ENCODE measurements at regions not wholly inside any gene's neighbourhood (a gene's known extent, or its start where the extent isn't known, plus 50 kb on each side); places are given as distances from the start of the nearest gene placed in this dataset.

GRCh38 chr11:97140885-97141494 lies 751.2 kb downstream of the JRKL start:
- no peak for DNase-seq (ENCODE audit: low read depth)

DNA sequence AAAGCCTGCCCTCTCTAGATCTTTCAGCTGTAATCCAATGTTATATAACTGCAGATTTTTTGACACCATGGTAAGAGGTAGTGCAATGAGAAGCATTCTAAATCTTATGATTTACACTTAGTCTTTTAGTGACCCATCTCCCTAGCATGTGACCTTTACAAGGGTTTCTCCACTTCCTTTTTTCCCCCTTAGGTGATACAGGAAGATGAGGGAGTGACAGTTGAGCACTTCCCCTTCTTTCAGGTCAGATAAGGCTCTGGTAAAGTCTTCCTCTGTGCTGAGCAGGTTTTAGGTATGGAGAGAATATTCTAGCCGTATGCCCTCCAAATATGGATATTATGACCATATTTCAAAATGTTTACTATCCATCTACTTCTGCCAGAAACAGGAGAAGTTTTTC lies 753.6 kb downstream of the JRKL start:
- DNase-seq (ENCODE audit: low read depth) = no peak

DNA sequence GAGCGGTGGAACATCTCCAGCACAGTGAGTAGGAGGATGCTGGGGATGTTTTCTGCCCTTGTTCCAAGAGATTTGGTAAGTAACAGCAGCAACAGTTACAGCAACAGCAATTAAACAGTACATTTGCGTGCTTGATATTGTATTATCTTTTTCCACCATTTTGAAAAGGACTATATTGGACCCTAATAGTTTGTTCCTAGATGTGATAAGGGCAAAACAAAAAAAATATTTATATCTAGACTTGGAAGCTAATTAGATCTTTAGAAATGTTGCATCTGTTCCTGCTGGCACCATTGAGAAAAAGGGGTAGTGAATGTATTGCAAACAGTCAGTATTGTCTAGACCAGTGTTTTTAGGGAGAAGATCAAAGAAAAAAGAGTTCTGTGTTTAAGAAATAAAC lies 759.9 kb downstream of the JRKL start:
- DNase-seq (ENCODE audit: low read depth) = no peak

DNA sequence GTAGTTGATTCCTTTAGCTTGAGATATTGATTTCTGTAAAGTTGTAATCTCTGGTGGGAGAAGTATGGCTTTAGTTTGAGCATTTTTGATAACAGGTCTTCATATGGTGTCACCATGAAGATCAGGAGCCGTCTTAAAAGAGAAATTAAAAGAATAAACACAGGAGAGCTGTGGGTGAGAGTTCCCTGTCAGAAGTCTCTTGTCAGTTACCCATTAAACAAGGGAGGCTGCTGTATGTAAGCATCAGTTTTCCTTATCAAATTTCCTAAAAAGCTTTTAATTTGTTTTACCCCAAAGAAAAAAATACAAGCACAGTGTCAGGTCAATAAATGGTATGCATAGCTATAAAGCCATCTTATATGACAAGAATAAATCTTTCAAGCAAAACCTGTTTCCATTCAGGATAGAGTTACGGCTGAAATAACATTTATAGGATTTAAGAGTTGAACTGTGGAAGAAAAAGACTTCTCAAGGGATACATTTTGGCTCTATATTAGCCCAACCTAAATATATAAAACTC lies 767.5 kb downstream of the JRKL start:
- no peak for DNase-seq (ENCODE audit: low read depth)

DNA sequence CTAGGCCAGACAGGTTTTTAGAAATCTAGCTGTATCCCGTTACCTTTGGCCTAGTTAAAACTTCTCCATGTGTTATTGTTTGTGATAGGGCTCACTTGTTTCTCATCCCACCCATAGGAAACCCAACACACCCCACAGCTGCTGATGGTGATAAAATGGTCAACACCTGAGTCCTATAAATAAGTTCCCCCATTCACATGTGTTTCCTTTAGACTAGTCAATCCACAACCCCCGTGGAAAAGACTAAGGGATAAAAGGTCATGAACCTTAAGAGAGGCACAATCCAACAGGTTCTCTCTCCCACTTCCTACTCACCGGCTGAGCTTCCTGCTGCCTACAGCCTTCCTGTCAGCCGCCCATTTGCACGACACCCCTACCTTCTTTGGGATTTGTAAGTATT lies 768.4 kb downstream of the JRKL start:
- no peak for DNase-seq (ENCODE audit: low read depth)

GRCh38 chr11:97163631-97164191 lies 773.9 kb downstream of the JRKL start:
- no peak for DNase-seq (ENCODE audit: low read depth)

- no peak for DNase-seq (ENCODE audit: low read depth)
Measured at GRCh38 chr11:97201743-97202612, 812.2 kb downstream of the JRKL start.

GRCh38 chr11:97202613-97203292 lies 812.9 kb downstream of the JRKL start:
- no peak for DNase-seq (ENCODE audit: low read depth)

- no peak for DNase-seq (ENCODE audit: low read depth)
Measured at GRCh38 chr11:97218011-97218410, 828.2 kb downstream of the JRKL start.

- no peak for DNase-seq (ENCODE audit: low read depth)
Measured at GRCh38 chr11:97223647-97224046, 833.8 kb downstream of the JRKL start.

DNA sequence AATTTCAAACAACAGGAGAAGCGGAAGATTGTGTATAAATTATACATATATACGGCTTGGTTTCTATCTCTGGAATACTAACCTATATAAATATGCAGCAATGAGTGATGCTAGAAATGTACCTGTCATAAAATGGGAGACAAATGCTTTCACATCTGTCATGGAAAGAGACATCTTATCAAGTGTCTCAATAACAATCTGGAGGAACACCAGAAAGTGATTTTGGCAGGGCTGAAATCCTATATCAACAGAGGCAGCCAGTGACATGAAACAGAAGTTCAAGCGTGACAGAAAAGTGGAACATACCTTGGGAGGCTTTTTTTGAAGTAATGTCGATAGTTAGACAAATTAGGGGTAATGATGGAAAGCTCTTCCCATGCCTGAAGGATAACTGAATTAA lies 834.6 kb downstream of the JRKL start:
- no peak for DNase-seq (ENCODE audit: low read depth)

GRCh38 chr11:97225794-97226193 lies 836.0 kb downstream of the JRKL start:
- no peak for DNase-seq (ENCODE audit: low read depth)

GRCh38 chr11:97229936-97230335 lies 840.1 kb downstream of the JRKL start:
- DNase-seq (ENCODE audit: low read depth) = no peak

- DNase-seq (ENCODE audit: low read depth) = no peak
Measured at GRCh38 chr11:97231231-97231630, 841.4 kb downstream of the JRKL start.

GRCh38 chr11:97234016-97234415 lies 844.2 kb downstream of the JRKL start:
- DNase-seq (ENCODE audit: low read depth) = no peak

DNA sequence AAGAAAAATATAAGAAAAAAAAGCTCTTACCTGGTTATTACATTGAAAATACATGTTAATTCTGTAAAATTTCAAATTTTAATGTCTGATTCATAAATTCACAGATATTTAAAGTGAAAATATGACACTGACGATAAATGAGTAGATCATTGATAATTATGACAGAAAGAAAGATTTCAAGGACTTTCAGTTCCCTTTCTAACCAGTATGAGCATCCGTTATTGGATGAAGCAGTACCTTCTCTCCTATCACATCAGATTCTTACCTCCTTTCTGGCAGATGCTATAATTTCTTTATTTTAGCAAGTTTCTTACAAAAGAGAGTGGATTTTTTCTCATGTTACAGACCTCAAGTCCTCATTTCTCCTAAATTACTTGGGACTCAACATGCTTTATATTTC lies 847.3 kb downstream of the JRKL start:
- DNase-seq (ENCODE audit: low read depth) = no peak

DNA sequence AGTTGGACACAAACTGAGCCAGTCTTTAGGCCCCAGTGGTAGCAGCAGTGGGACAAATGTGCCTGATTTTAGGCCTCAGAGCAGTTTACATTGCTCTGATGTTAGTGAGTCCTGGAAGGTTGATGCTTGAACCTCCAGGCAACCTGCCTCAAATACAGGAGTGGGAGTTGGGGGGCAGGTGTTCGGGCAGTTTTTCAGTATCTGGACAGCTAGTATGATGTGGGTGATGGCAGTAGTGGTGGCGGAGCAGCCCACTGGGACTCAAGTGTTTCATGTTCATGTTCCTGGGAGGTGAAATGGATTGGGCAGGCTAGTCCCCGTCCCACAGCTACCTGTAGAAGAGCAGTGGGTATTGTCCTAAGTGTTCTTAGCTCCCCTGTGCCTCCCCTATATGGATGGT lies 857.8 kb downstream of the JRKL start:
- DNase-seq (ENCODE audit: low read depth) = no peak

DNA sequence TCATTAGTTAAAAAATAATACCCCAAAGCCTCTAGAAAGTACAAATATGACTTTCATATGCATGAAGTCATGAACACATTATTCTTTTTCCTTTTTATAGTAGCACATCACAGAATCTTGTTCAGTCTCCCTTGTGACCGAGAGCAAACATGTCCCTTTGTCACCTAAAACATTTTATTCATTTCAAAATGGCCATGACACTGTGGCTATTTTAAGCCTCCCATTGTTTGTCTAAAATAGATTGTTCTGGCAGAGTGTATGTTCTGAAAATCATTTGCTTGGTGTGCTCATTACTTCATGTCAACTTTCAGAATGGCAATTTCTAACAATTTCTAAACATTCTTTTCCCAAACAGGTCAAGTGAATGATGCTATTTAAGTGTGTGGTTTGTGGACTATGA lies 865.0 kb downstream of the JRKL start:
- DNase-seq (ENCODE audit: low read depth) = no peak

- no peak for DNase-seq (ENCODE audit: low read depth)
Measured at GRCh38 chr11:97259434-97259833, 869.6 kb downstream of the JRKL start.

DNA sequence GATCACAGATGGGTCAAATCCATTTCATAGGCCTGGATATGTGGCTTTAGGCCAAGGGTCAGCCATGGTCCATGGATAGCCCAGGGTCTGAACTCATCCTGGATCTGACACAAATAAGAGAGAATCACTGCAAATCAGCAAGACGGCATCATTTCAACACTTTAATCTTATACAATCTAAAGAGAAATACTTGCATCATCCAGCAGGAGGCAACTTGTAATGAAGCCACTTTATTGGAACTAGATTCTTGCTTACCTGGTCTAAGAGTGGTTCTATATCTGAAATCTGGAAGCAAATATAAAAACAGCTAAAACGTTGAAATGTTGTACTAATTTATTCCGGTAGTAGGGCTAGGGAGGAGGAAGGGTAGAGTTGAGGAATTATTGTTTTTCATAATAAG lies 870.1 kb downstream of the JRKL start:
- no peak for DNase-seq (ENCODE audit: low read depth)

GRCh38 chr11:97263183-97263858 lies 873.5 kb downstream of the JRKL start:
- DNase-seq (ENCODE audit: low read depth) = no peak

DNA sequence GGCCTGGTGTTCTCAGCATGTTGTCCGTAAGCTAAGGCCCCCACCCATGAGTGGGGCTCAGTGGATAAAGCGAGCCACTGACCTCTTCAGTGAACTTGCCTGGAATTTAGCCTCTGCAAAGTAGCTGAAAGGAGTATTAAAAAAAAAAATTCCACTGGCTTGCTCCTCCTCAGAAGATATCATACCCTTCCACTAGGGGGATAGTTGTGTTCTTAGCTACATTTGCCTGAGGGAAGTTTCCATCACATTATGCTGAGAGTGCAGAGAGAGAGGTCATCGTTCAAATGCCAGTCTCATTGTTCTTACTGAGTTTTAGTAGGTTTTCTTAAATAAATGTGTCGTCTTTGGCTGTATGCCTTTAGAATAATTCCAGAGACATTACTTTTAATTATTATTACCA lies 879.7 kb downstream of the JRKL start:
- DNase-seq (ENCODE audit: low read depth) = peak; percentile 1
